ENCODE measurements at regions not wholly inside any gene's neighbourhood (a gene's known extent, or its start where the extent isn't known, plus 50 kb on each side); places are given as distances from the start of the nearest gene placed in this dataset.

- Histone ChIP-seq H2AFZ (ENCODE audit: low read length) (no peak overlapping the region), H3K4ac (ENCODE audit: low read depth, low read length) (no peak overlapping the region), H4K8ac (replicated peaks; ENCODE audit: insufficient read length, low read depth, low read length) (no peak overlapping the region), H3K23ac (ENCODE audit: insufficient read length, low read depth, low read length) (no peak overlapping the region), H3K4me2 (ENCODE audit: insufficient read depth, insufficient read length, low read length) (no peak overlapping the region), H3K27me3 (ENCODE audit: insufficient read depth, low read length) (no peaks in the 10 kb centered on the region; the same call in 1 of the 2 replicates), H3T11ph (ENCODE audit: low read length) (no peak overlapping the region), H4K20me1 (ENCODE audit: control insufficient read depth, insufficient read depth, insufficient read length) (peaks cover 4% of the 10 kb centered on the region), H3K14ac (ENCODE audit: insufficient read depth, low read length) (no peak overlapping the region), H3K18ac (ENCODE audit: insufficient read length, low read depth, low read length) (no peak overlapping the region), H3K4me1 (ENCODE audit: insufficient read depth, low read length) (peaks cover 4% of the 10 kb centered on the region; the same call in 1 of the 2 replicates), H3K9me3 (ENCODE audit: control insufficient read depth, low read depth, low read length) (no peaks in the 10 kb centered on the region), H3K79me1 (ENCODE audit: insufficient read depth, low read depth, low read length, poor library complexity, severe bottlenecking) (no peaks in the 10 kb centered on the region), H2BK20ac (ENCODE audit: low read depth, low read length, poor library complexity, severe bottlenecking) (no peak overlapping the region), H4K5ac (ENCODE audit: insufficient read length, low read depth, low read length) (no peak overlapping the region), H2BK120ac (ENCODE audit: low read depth, low read length, poor library complexity, severe bottlenecking) (no peak overlapping the region), H3K56ac (ENCODE audit: insufficient read length, low read depth, low read length) (no peak overlapping the region), H4K91ac (ENCODE audit: insufficient read length, low read depth, low read length) (no peak overlapping the region), H2BK15ac (ENCODE audit: low read depth, low read length) (no peak overlapping the region), H2BK12ac (ENCODE audit: insufficient read length, low read depth, low read length) (no peak overlapping the region), H2AK5ac (ENCODE audit: insufficient read length, low read length) (no peak overlapping the region), H3K27ac (ENCODE audit: insufficient read length, low read depth, low read length) (no peak overlapping the region), H3K9ac (ENCODE audit: extremely low read depth, insufficient read length, low read length) (no peak overlapping the region), H3K79me2 (ENCODE audit: insufficient read depth, low read length) (peaks cover 2% of the 10 kb centered on the region; the same call in 1 of the 2 replicates), H2BK5ac (ENCODE audit: insufficient read length, low read length) (no peak overlapping the region), H3K23me2 (ENCODE audit: insufficient read length, low read depth, low read length, poor library complexity, severe bottlenecking) (peaks cover 4% of the 10 kb centered on the region)
- DNase-seq = no peak
- H3K4me3 Mint-ChIP-seq = no peak overlapping the region
- WGBS (ENCODE audit: extremely low coverage, insufficient read length, low lambda C conversion rate) = no CpG with 5 or more reads among the region's 6 CpGs
- peaks cover 39% of the 10 kb centered on the region for H3K27me3 Mint-ChIP-seq (ENCODE audit: low read depth)
- no peaks in the 10 kb centered on the region for H3K4me1 Mint-ChIP-seq
- H3K36me3 Mint-ChIP-seq (ENCODE audit: insufficient read depth in 1 of 3, low read depth in 3 of 3) = no peaks in the 10 kb centered on the region
- H3K27ac Mint-ChIP-seq = no peak overlapping the region
- TF ChIP-seq, protein P1, sequence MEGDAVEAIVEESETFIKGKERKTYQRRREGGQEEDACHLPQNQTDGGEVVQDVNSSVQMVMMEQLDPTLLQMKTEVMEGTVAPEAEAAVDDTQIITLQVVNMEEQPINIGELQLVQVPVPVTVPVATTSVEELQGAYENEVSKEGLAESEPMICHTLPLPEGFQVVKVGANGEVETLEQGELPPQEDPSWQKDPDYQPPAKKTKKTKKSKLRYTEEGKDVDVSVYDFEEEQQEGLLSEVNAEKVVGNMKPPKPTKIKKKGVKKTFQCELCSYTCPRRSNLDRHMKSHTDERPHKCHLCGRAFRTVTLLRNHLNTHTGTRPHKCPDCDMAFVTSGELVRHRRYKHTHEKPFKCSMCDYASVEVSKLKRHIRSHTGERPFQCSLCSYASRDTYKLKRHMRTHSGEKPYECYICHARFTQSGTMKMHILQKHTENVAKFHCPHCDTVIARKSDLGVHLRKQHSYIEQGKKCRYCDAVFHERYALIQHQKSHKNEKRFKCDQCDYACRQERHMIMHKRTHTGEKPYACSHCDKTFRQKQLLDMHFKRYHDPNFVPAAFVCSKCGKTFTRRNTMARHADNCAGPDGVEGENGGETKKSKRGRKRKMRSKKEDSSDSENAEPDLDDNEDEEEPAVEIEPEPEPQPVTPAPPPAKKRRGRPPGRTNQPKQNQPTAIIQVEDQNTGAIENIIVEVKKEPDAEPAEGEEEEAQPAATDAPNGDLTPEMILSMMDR (conservative IDR thresholded peaks at IDR 0.05) = no peak
- H3K9me3 Mint-ChIP-seq = peaks cover 0 to 3% of the 10 kb centered on the region in 2 experiments; a peak in 1 of 5 replicates
Measured at GRCh38 chr17:79387783-79388182, 223.1 kb downstream of the RBFOX3 start.

All from H9 (cell line).